GM06990 (cell line): ENCODE measurements at regions not wholly inside any gene's neighbourhood (a gene's known extent, or its start where the extent isn't known, plus 50 kb on each side); places are given as distances from the start of the nearest gene placed in this dataset.

Experiments used
- DNase-seq: peaks from one replicate; pipeline ENCODE4 v3.0.0-alpha.2; 2011; ENCODE audit not compliant: insufficient read length; ENCODE audit errors: extremely low read depth
- H3K27me3 ChIP-seq: replicated peaks from 2 replicates; pipeline ENCODE4 v1.6.0; 2011; ENCODE audit warnings: low read length; ENCODE audit not compliant: control insufficient read depth, insufficient read depth
- H3K36me3 ChIP-seq: 2 replicates; pipeline ENCODE4 v1.5.1; 2011; ENCODE audit warnings: low read length; ENCODE audit not compliant: control insufficient read depth, insufficient read depth
- H3K4me3 ChIP-seq: replicated peaks from 2 replicates; pipeline ENCODE4 v1.5.1; 2011; ENCODE audit warnings: low read depth, mild to moderate bottlenecking, control low read depth, low read length
- TF ChIP-seq, protein P1 (sequence below): IDR thresholded peaks from 2 replicates; pipeline ENCODE4 v1.5.1; 2011; ENCODE audit warnings: low read length, control low read depth, mild to moderate bottlenecking, inconsistent platforms; ENCODE audit not compliant: insufficient read depth, poor library complexity, severe bottlenecking

GRCh38 chr1:110787328-110788071, 85.4 kb upstream of the CD53 start:
- TF ChIP-seq, protein P1, sequence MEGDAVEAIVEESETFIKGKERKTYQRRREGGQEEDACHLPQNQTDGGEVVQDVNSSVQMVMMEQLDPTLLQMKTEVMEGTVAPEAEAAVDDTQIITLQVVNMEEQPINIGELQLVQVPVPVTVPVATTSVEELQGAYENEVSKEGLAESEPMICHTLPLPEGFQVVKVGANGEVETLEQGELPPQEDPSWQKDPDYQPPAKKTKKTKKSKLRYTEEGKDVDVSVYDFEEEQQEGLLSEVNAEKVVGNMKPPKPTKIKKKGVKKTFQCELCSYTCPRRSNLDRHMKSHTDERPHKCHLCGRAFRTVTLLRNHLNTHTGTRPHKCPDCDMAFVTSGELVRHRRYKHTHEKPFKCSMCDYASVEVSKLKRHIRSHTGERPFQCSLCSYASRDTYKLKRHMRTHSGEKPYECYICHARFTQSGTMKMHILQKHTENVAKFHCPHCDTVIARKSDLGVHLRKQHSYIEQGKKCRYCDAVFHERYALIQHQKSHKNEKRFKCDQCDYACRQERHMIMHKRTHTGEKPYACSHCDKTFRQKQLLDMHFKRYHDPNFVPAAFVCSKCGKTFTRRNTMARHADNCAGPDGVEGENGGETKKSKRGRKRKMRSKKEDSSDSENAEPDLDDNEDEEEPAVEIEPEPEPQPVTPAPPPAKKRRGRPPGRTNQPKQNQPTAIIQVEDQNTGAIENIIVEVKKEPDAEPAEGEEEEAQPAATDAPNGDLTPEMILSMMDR: no peak
- DNase-seq: peak; percentile 78
- Histone ChIP-seq H3K27me3 (no peaks in the 10 kb centered on the region), H3K4me3 (no peak overlapping the region), H3K36me3 (no peaks in the 10 kb centered on the region)

- Histone ChIP-seq H3K36me3 (no peaks in the 10 kb centered on the region), H3K27me3 (no peaks in the 10 kb centered on the region), H3K4me3 (peak overlapping the region; percentile 40; the same call in 1 of the 2 replicates)
- no peak for DNase-seq
- TF ChIP-seq, protein P1: no peak
Observed at GRCh38 chr1:110786802-110787327, 86.1 kb upstream of the CD53 start.

DNA sequence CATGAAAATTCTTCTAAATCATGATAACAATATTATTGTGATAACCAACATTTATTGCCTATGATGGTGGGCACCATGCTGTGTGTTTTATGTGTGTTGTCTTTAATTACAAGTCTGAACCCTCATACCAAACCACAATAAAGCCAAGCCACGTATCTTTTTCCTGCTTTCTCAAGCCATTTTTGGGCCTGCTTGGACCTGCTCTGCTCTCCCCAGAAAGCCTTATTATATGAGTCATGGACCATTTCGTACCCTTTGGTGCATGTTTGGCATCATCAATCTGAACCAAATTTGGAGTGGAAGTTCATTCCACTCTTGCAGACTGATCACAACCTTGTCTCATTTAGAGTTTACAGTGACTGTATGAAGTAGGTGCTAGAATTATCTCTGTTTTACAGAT, 87.3 kb upstream of the CD53 start:
- no peak overlapping the region for H3K4me3 ChIP-seq
- DNase-seq: no peak
- TF ChIP-seq, protein P1: no peak
- H3K36me3 ChIP-seq: no peaks in the 10 kb centered on the region
- no peaks in the 10 kb centered on the region for H3K27me3 ChIP-seq

DNA sequence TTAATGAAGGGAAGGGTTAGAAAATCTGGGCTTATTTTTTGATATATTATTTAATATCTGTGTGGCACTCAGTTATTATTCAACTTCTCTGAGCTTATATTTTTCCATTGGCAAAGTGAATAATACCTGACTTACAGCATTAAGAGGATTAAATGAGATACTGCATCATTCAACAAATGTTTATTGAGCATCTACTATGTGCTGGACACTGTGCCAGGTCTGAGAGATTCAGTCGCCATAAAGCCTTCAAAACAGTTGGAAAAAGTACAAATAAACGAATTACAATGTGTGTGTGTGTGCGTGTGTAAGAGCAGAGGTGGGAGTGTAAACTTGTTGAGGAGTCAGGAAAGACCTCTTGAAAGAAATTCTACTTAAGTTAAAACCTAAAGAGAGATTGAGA, 87.9 kb upstream of the CD53 start:
- Histone ChIP-seq H3K4me3 (no peak overlapping the region), H3K36me3 (no peaks in the 10 kb centered on the region), H3K27me3 (no peaks in the 10 kb centered on the region)
- no peak for DNase-seq
- TF ChIP-seq, protein P1: no peak

- peak; percentile 21 for DNase-seq
- Histone ChIP-seq H3K4me3 (no peak overlapping the region), H3K36me3 (no peaks in the 10 kb centered on the region), H3K27me3 (no peaks in the 10 kb centered on the region)
- TF ChIP-seq, protein P1: peak; percentile 93
Observed at GRCh38 chr1:110783292-110783918, 89.5 kb upstream of the CD53 start.
